Vagina (tissue), 2 donors: ENCODE measurements at regions not wholly inside any gene's neighbourhood (a gene's known extent, or its start where the extent isn't known, plus 50 kb on each side); places are given as distances from the start of the nearest gene placed in this dataset.

Experiments
- DNase-seq, 2 donors: peaks; one replicate each; pipeline ENCODE4 v3.0.0-alpha.2; 2017; ENCODE audit errors: extremely low spot score in 2 of 2
- H3K27ac ChIP-seq: fragments of 200-600 bp; sonication (generic); one replicate; pipeline ENCODE4 v1.5.1; 2019
- H3K27me3 ChIP-seq: fragments of 200-600 bp; sonication (generic); one replicate; pipeline ENCODE4 v1.5.1; 2019
- H3K36me3 ChIP-seq, 2 donors: fragments of 200-600 bp; sonication (generic); one replicate each; pipeline ENCODE4 v1.5.1; 2017 to 2019
- H3K4me1 ChIP-seq: fragments of 200-600 bp; sonication (generic); one replicate; pipeline ENCODE4 v1.5.1; 2019
- H3K4me3 ChIP-seq, 2 donors: fragments of 200-600 bp; sonication (generic); 1 replicate in 1 of 2; 2 replicates in 1 of 2; pipeline ENCODE4 v1.5.1; 2016 to 2019
- H3K9me3 ChIP-seq: fragments of 200-600 bp; sonication (generic); one replicate; pipeline ENCODE4 v1.5.1; 2019
- CTCF ChIP-seq, 3 experiments: fragments of 450-650 bp in 2 of 3; fragments of 200-600 bp in 1 of 3; sonication (generic) in 1 of 3; IDR thresholded peaks; one replicate each; pipeline ENCODE4 v1.5.1; 2017 to 2019; ENCODE audit warnings: antibody characterized with exemption in 3 of 3, mild to moderate bottlenecking in 2 of 3, moderate library complexity in 2 of 3
- POLR2A ChIP-seq, 2 donors: fragments of 450-650 bp; IDR thresholded peaks; one replicate each; pipeline ENCODE4 v1.6.1; 2017; ENCODE audit warnings: antibody characterized with exemption in 2 of 2, mild to moderate bottlenecking in 2 of 2, moderate library complexity in 2 of 2
- POLR2AphosphoS5 ChIP-seq, 2 donors: sonication (generic); formaldehyde crosslinking; IDR thresholded peaks; one replicate each; pipeline ENCODE4 v1.9.0; 2017; ENCODE audit warnings: antibody characterized with exemption in 2 of 2, mild to moderate bottlenecking in 2 of 2, low read depth in 1 of 2; ENCODE audit not compliant: insufficient read depth in 1 of 2
- intact Hi-C: fragments of 100-400 bp; cut with DNase I; formaldehyde crosslinking; loops from one replicate; pipeline ENCODE4 v1.15.1; 2023

DNA sequence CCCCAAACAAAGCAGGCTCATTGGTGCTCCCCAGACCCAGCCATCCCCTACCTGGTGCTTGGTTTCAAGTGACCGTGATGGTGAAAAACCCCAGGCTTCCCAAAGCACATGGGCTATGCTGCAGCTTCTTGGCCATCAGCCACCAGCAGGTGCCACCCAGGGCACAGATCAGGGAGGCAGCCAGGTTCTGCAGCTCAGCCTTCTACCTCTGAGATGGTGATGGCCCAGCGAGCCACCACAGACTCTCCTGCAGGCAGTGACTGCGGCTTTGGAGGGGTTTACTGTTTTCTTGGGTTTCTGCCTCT lies 70.0 kb upstream of the ALX4 start:
- Histone ChIP-seq H3K9me3 (no peaks in the 10 kb centered on the region), H3K27ac (no peak overlapping the region), H3K4me1 (no peaks in the 10 kb centered on the region), H3K4me3 (no peak overlapping the region), H3K27me3 (no peaks in the 10 kb centered on the region), H3K36me3 (no peaks in the 10 kb centered on the region)
- intact Hi-C loops: no loop called here
- no peak for TF ChIP-seq POLR2A (IDR thresholded peaks at IDR 0.05)
- no peak for TF ChIP-seq CTCF (IDR thresholded peaks at IDR 0.05)
- TF ChIP-seq POLR2AphosphoS5 (IDR thresholded peaks at IDR 0.05; ENCODE audit: insufficient read depth in 1 of 2, low read depth in 1 of 2): no peak
- DNase-seq: no peak

GRCh38 chr11:44380820-44381219 lies 70.9 kb upstream of the ALX4 start:
- no peaks in the 10 kb centered on the region for H3K27me3 ChIP-seq
- DNase-seq: no peak
- TF ChIP-seq POLR2AphosphoS5 (IDR thresholded peaks at IDR 0.05; ENCODE audit: insufficient read depth in 1 of 2, low read depth in 1 of 2) (no peak), POLR2A (IDR thresholded peaks at IDR 0.05) (no peak), CTCF (IDR thresholded peaks at IDR 0.05) (no peak)
- intact Hi-C loops: no loop called here
- H3K27ac ChIP-seq: no peak overlapping the region
- H3K4me1 ChIP-seq: no peaks in the 10 kb centered on the region
- no peak overlapping the region for H3K4me3 ChIP-seq
- no peaks in the 10 kb centered on the region for H3K9me3 ChIP-seq
- H3K36me3 ChIP-seq: no peaks in the 10 kb centered on the region

DNA sequence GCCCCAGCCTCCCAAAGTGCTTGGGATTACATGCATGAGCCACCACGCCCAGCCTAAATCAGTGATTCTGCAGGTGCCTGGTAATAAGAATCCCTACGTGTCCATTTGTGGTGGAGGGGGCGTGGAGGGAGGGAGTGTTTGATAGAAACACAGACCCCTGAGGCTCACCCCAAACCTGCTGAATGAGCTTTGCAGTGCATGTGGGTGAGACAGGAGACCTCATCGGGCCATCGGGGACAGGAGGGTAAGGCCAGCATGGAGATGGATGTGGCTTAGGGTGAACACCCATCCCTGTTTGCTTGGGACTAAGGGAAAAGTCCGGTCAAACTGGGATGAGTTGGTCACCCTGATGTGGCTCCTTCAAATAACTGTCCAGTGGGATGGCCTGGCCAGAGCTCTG lies 71.3 kb upstream of the ALX4 start:
- DNase-seq: no peak
- Histone ChIP-seq H3K27ac (no peak overlapping the region), H3K4me3 (no peak overlapping the region), H3K27me3 (no peaks in the 10 kb centered on the region), H3K4me1 (no peaks in the 10 kb centered on the region), H3K9me3 (no peaks in the 10 kb centered on the region), H3K36me3 (no peaks in the 10 kb centered on the region)
- intact Hi-C loops: no loop called here
- TF ChIP-seq POLR2AphosphoS5 (IDR thresholded peaks at IDR 0.05; ENCODE audit: insufficient read depth in 1 of 2, low read depth in 1 of 2): no peak

- Histone ChIP-seq H3K27ac (no peak overlapping the region), H3K27me3 (no peaks in the 10 kb centered on the region), H3K4me1 (no peaks in the 10 kb centered on the region), H3K9me3 (no peaks in the 10 kb centered on the region), H3K4me3 (no peak overlapping the region), H3K36me3 (no peaks in the 10 kb centered on the region)
- TF ChIP-seq CTCF (IDR thresholded peaks at IDR 0.05) (no peak), POLR2A (IDR thresholded peaks at IDR 0.05) (no peak), POLR2AphosphoS5 (IDR thresholded peaks at IDR 0.05; ENCODE audit: insufficient read depth in 1 of 2, low read depth in 1 of 2) (no peak)
- no peak for DNase-seq
- intact Hi-C loops: no loop called here
These were observed 72.2 kb upstream of the ALX4 start for GRCh38 chr11:44382118-44382517.

- H3K36me3 ChIP-seq: no peaks in the 10 kb centered on the region
- H3K4me1 ChIP-seq: no peaks in the 10 kb centered on the region
- no peaks in the 10 kb centered on the region for H3K9me3 ChIP-seq
- no peak overlapping the region for H3K4me3 ChIP-seq
- no peak for DNase-seq
- H3K27ac ChIP-seq: no peak overlapping the region
- H3K27me3 ChIP-seq: no peaks in the 10 kb centered on the region
- intact Hi-C loops: no loop called here
- TF ChIP-seq POLR2AphosphoS5 (IDR thresholded peaks at IDR 0.05; ENCODE audit: insufficient read depth in 1 of 2, low read depth in 1 of 2): no peak
- no peak for TF ChIP-seq POLR2A (IDR thresholded peaks at IDR 0.05)
- TF ChIP-seq CTCF (IDR thresholded peaks at IDR 0.05): no peak
These were observed 72.8 kb upstream of the ALX4 start for GRCh38 chr11:44382656-44383240.
